HCT116 (cell line): ENCODE measurements at regions not wholly inside any gene's neighbourhood (a gene's known extent, or its start where the extent isn't known, plus 50 kb on each side); places are given as distances from the start of the nearest gene placed in this dataset.

Source experiments
- ATAC-seq: fragments of 200-7000 bp; cut with Tn5 transposase; 2 replicates; pipeline ENCODE4 v1.9.1; 2020; ENCODE audit warnings: mild to moderate bottlenecking, moderate library complexity
- BruUV-seq: library from RNA; stranded (reverse); fragments of 400-500 nt; replicated peaks from 2 replicates; lab custom pipeline; 2021; lab: Mats Ljungman, UMichigan
- CTCF ChIA-PET: fragments of 300-600 bp; sonication (Branson Sonifier 250); formaldehyde crosslinking; loops from one replicate; lab custom pipeline; 2021; ENCODE audit warnings: antibody characterized with exemption; lab: Charles Lee
- POLR2A ChIA-PET: fragments of 300-600, 350-600 bp; sonication (Branson Sonifier 250); formaldehyde crosslinking; loops from one replicate; lab custom pipeline; 2021; ENCODE audit warnings: antibody characterized with exemption; lab: Charles Lee
- RAD21 ChIA-PET, 2 experiments: fragments of 300-600 bp; sonication (Branson Sonifier 250); formaldehyde crosslinking; loops; one replicate each; lab custom pipeline; 2023; ENCODE audit warnings: low total read pairs in 2 of 2; ENCODE audit not compliant: uncharacterized antibody in 2 of 2, unreplicated experiment in 2 of 2, low non-redundant PET in 1 of 2; lab: Charles Lee
- DNase-seq: peaks from one replicate; pipeline ENCODE4 v3.0.0-alpha.2; 2010; ENCODE audit warnings: low read depth, low spot score
- H2AFZ ChIP-seq: fragments of 200-600 bp; shearing (Covaris generic), sonication (generic); 2 replicates; pipeline ENCODE4 v1.6.1; 2017; ENCODE audit warnings: low read depth, mixed run types, mixed read lengths, antibody characterized with exemption, low read length; ENCODE audit not compliant: poor library complexity, severe bottlenecking
- H3K27ac ChIP-seq: 2 replicates; pipeline ENCODE4 v1.5.1; 2012; ENCODE audit warnings: low read depth, low read length
- H3K27me3 ChIP-seq: fragments of 200-600 bp; sonication (generic); 2 replicates; pipeline ENCODE4 v1.6.1; 2016; ENCODE audit warnings: mixed run types, low read length, mixed read lengths; ENCODE audit not compliant: insufficient read depth
- H3K36me3 ChIP-seq, 2 experiments: fragments of 200-500 bp in 1 of 2; fragments of 200-600 bp in 1 of 2; sonication (Bioruptor generic) in 1 of 2; sonication (generic) in 1 of 2; 2 replicates each; pipeline versions ENCODE4 v1.5.1 to v1.6.1; 2014 to 2016; ENCODE audit warnings: low read length in 2 of 2, inconsistent platforms in 1 of 2, mixed read lengths in 1 of 2, mixed run types in 1 of 2; ENCODE audit not compliant: insufficient read depth in 2 of 2, control insufficient read depth in 1 of 2
- H3K4me1 ChIP-seq, 2 experiments: fragments of 200-600 bp in 1 of 2; sonication (generic) in 1 of 2; 2 replicates each; pipeline versions ENCODE4 v1.5.1 to v1.6.1; 2012 to 2017; ENCODE audit warnings: low read length in 2 of 2, inconsistent platforms in 1 of 2, mild to moderate bottlenecking in 1 of 2, mixed read lengths in 1 of 2, mixed run types in 1 of 2, moderate library complexity in 1 of 2; ENCODE audit not compliant: insufficient read depth in 2 of 2, control insufficient read depth in 1 of 2
- H3K4me2 ChIP-seq: fragments of 200-600 bp; sonication (generic); 2 replicates; pipeline ENCODE4 v1.6.1; 2017; ENCODE audit warnings: mixed run types, low read length, mixed read lengths
- H3K4me3 ChIP-seq, 2 experiments: fragments of 200-600 bp in 1 of 2; sonication (generic) in 1 of 2; replicated peaks in 1 of 2; 2 replicates each; pipeline ENCODE4 v1.5.1; 2011 to 2016; ENCODE audit warnings: low read length in 2 of 2, control low read depth in 1 of 2, low read depth in 1 of 2, mild to moderate bottlenecking in 1 of 2, mixed read lengths in 1 of 2, mixed run types in 1 of 2
- H3K79me2 ChIP-seq: fragments of 200-600 bp; sonication (generic); 2 replicates; pipeline ENCODE4 v1.6.1; 2017; ENCODE audit warnings: mild to moderate bottlenecking, mixed run types, low read length, moderate library complexity, mixed read lengths; ENCODE audit not compliant: insufficient read depth
- H3K9ac ChIP-seq: fragments of 200-600 bp; sonication (generic); 2 replicates; pipeline ENCODE4 v1.6.1; 2016; ENCODE audit warnings: low read length, mixed read lengths
- H3K9me2 ChIP-seq: fragments of 200-600 bp; sonication (generic), shearing (Covaris generic); 2 replicates; pipeline ENCODE4 v1.6.1; 2017; ENCODE audit warnings: mixed run types, mild to moderate bottlenecking, moderate library complexity; ENCODE audit not compliant: insufficient read depth
- H3K9me3 ChIP-seq, 2 experiments: fragments of 200-500 bp in 1 of 2; fragments of 200-600 bp in 1 of 2; sonication (Bioruptor generic) in 1 of 2; sonication (generic) in 1 of 2; 2 replicates each; pipeline ENCODE4 v1.6.1; 2014 to 2017; ENCODE audit warnings: low read length in 2 of 2, mixed read lengths in 2 of 2, inconsistent platforms in 1 of 2, low read depth in 1 of 2, mild to moderate bottlenecking in 1 of 2, mixed run types in 1 of 2, moderate library complexity in 1 of 2; ENCODE audit not compliant: control insufficient read depth in 1 of 2, insufficient read depth in 1 of 2
- H4K20me1 ChIP-seq: fragments of 200-600 bp; sonication (generic), shearing (Covaris generic); 2 replicates; pipeline ENCODE4 v1.6.1; 2017; ENCODE audit warnings: mixed run types, mild to moderate bottlenecking, moderate library complexity; ENCODE audit not compliant: insufficient read depth
- ATF3 ChIP-seq: IDR thresholded peaks from 2 replicates; pipeline ENCODE4 v1.6.1; 2012
- CBX3 ChIP-seq: IDR thresholded peaks from 2 replicates; pipeline ENCODE4 v1.6.1; 2012; ENCODE audit warnings: low read depth
- CTCF ChIP-seq, 3 experiments: fragments of 200-600 bp in 1 of 3; sonication (generic) in 1 of 3; IDR thresholded peaks in 2 of 3; conservative IDR thresholded peaks in 1 of 3; 2 replicates each; pipeline ENCODE4 v1.5.1; 2012 to 2017; ENCODE audit warnings: low read depth in 2 of 3, low read length in 2 of 3, antibody characterized with exemption in 1 of 3, borderline replicate concordance in 1 of 3, control low read depth in 1 of 3, mild to moderate bottlenecking in 1 of 3, mixed read lengths in 1 of 3, mixed run types in 1 of 3, moderate library complexity in 1 of 3; ENCODE audit not compliant: insufficient read depth in 1 of 3
- EGR1 ChIP-seq: IDR thresholded peaks from 2 replicates; pipeline ENCODE4 v1.6.1; 2012; ENCODE audit warnings: low read depth
- ELF1 ChIP-seq: IDR thresholded peaks from 2 replicates; pipeline ENCODE4 v1.6.1; 2012; ENCODE audit warnings: low read depth, borderline replicate concordance
- EZH2 ChIP-seq: fragments of 200-600 bp; sonication (generic); IDR thresholded peaks from 2 replicates; pipeline ENCODE4 v1.6.1; 2017; ENCODE audit warnings: antibody characterized with exemption, mixed run types
- EZH2phosphoT487 ChIP-seq: fragments of 200-600 bp; IDR thresholded peaks from 2 replicates; pipeline ENCODE4 v1.6.1; 2018; ENCODE audit warnings: antibody characterized with exemption, borderline replicate concordance
- FOSL1 ChIP-seq: IDR thresholded peaks from 2 replicates; pipeline ENCODE4 v1.6.1; 2012; ENCODE audit warnings: low read depth
- JUND ChIP-seq: IDR thresholded peaks from 2 replicates; pipeline ENCODE4 v1.6.1; 2012
- POLR2AphosphoS5 ChIP-seq: IDR thresholded peaks from 2 replicates; pipeline ENCODE4 v1.6.1; 2011; ENCODE audit warnings: mild to moderate bottlenecking, low read depth, low read length, moderate library complexity
- RAD21 ChIP-seq: IDR thresholded peaks from 2 replicates; pipeline ENCODE4 v1.6.1; 2012; ENCODE audit warnings: low read depth, mild to moderate bottlenecking
- SIN3A ChIP-seq: IDR thresholded peaks from 2 replicates; pipeline ENCODE4 v1.6.1; 2012; ENCODE audit warnings: low read depth
- SP1 ChIP-seq: IDR thresholded peaks from 2 replicates; pipeline ENCODE4 v1.6.1; 2012; ENCODE audit warnings: low read depth
- TCF7L2 ChIP-seq: IDR thresholded peaks from 2 replicates; pipeline ENCODE4 v1.7.0; 2011; ENCODE audit warnings: borderline replicate concordance, inconsistent platforms; ENCODE audit not compliant: insufficient read depth, insufficient read length; ENCODE audit errors: extremely low read depth
- ZFX ChIP-seq: fragments of 450-650 bp; IDR thresholded peaks from 2 replicates; pipeline ENCODE4 v1.6.1; 2017
- ZNF274 ChIP-seq: fragments of 200-500 bp; sonication (Bioruptor generic); IDR thresholded peaks from 2 replicates; pipeline ENCODE4 v1.6.1; 2014; ENCODE audit warnings: mild to moderate bottlenecking, low read depth, low read length, inconsistent platforms
- intact Hi-C: fragments of 100-400 bp; cut with micrococcal nuclease; formaldehyde crosslinking; loops from 2 replicates; pipeline ENCODE4 v1.10.0; 2022
- TF ChIP-seq, protein P1 (sequence below): IDR thresholded peaks from 2 replicates; pipeline ENCODE4 v1.6.1; 2012

GRCh38 chr2:238569507-238570195 lies 142.9 kb downstream of the ASB1 start:
- intact Hi-C loops = no loop called here
- Histone ChIP-seq H3K79me2 (no peaks in the 10 kb centered on the region), H3K9me3 (peaks cover 0 to 5% of the 10 kb centered on the region in 2 experiments; a peak in 1 of 4 replicates), H3K9ac (no peak overlapping the region), H3K4me1 (peaks cover 0 to 8% of the 10 kb centered on the region in 2 experiments; a peak in 1 of 4 replicates), H3K4me2 (no peak overlapping the region), H3K27me3 (no peaks in the 10 kb centered on the region), H4K20me1 (no peaks in the 10 kb centered on the region), H3K4me3 (no peak overlapping the region), H3K27ac (no peak overlapping the region), H2AFZ (no peak overlapping the region), H3K36me3 (no peaks in the 10 kb centered on the region), H3K9me2 (no peaks in the 10 kb centered on the region)
- ATAC-seq (no peak), DNase-seq (no peak)
- ChIA-PET CTCF (no interaction called here), POLR2A (no interaction called here), RAD21 (no interaction called here)
- BruUV-seq = no TSS peak
- TF ChIP-seq SP1 = no peak
- no peak for TF ChIP-seq RAD21
- no peak for TF ChIP-seq EZH2
- no peak for TF ChIP-seq JUND
- TF ChIP-seq SIN3A = no peak
- TF ChIP-seq ELF1 = no peak
- no peak for TF ChIP-seq ATF3
- TF ChIP-seq TCF7L2 = no peak
- no peak for TF ChIP-seq ZNF274
- TF ChIP-seq EGR1 = no peak
- no peak for TF ChIP-seq POLR2AphosphoS5

GRCh38 chr2:238570391-238570790 lies 143.7 kb downstream of the ASB1 start:
- intact Hi-C loops = no loop called here
- H3K27me3 ChIP-seq = no peaks in the 10 kb centered on the region
- CTCF ChIA-PET = no interaction called here
- TF ChIP-seq FOSL1 (no peak), EGR1 (no peak), CBX3 (no peak), EZH2 (no peak), ZFX (no peak), EZH2phosphoT487 (no peak), ATF3 (no peak), CTCF (IDR thresholded peaks at IDR 0.05 in 2 of 3, conservative IDR thresholded peaks at IDR 0.05 in 1 of 3; ENCODE audit: borderline replicate concordance in 1 of 3, insufficient read depth in 1 of 3, low read depth in 2 of 3, low read length in 2 of 3) (no peak), ZNF274 (no peak)
- TF ChIP-seq, protein P1, sequence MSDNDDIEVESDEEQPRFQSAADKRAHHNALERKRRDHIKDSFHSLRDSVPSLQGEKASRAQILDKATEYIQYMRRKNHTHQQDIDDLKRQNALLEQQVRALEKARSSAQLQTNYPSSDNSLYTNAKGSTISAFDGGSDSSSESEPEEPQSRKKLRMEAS = no peak

More at GRCh38 chr2:238570391-238570790, 143.7 kb downstream of the ASB1 start:
- BruUV-seq = no TSS peak
- no peaks in the 10 kb centered on the region for H3K9me2 ChIP-seq
- no peak overlapping the region for H3K4me3 ChIP-seq
- DNase-seq (no peak), ATAC-seq (no peak)
- no peaks in the 10 kb centered on the region for H3K79me2 ChIP-seq
- H3K36me3 ChIP-seq = no peaks in the 10 kb centered on the region
- POLR2A ChIA-PET = no interaction called here
- H3K9me3 ChIP-seq = peaks cover 0 to 5% of the 10 kb centered on the region in 2 experiments; a peak in 1 of 4 replicates
- no peaks in the 10 kb centered on the region for H4K20me1 ChIP-seq
- no peak overlapping the region for H3K9ac ChIP-seq
- peaks cover 0 to 8% of the 10 kb centered on the region in 2 experiments; a peak in 1 of 4 replicates for H3K4me1 ChIP-seq
- no peak overlapping the region for H3K27ac ChIP-seq
- no peak overlapping the region for H2AFZ ChIP-seq
- no peak overlapping the region for H3K4me2 ChIP-seq
- RAD21 ChIA-PET = no interaction called here
